ENCODE measurements at regions not wholly inside any gene's neighbourhood (a gene's known extent, or its start where the extent isn't known, plus 50 kb on each side); places are given as distances from the start of the nearest gene placed in this dataset.
"Not testable (repeated sequence)": the region's sequence is repeated elsewhere in the genome, so short reads cannot be mapped to it uniquely, and the experiment has no call there.

DNA sequence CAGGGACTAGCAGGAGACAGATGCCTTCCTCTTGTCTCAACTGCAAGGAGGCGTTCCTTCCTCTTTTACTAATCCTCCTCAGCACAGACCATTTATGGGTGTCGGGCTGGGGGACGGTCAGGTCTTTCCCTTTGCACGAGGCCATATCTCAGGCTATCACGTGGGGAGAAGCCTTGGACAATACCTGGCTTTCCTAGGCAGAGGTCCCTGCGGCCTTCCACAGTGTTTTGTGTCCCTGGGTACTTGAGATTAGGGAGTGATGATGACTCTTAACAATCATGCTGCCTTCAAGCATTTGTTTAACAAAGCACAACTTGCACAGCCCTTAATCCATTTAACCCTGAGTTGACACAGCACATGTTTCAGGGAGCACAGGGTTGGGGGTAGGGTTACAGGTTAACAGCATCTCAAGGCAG lies 1238.6 kb downstream of the OLFM4 start:
- not testable (repeated sequence) for DNase-seq (ENCODE audit: low read depth)

DNA sequence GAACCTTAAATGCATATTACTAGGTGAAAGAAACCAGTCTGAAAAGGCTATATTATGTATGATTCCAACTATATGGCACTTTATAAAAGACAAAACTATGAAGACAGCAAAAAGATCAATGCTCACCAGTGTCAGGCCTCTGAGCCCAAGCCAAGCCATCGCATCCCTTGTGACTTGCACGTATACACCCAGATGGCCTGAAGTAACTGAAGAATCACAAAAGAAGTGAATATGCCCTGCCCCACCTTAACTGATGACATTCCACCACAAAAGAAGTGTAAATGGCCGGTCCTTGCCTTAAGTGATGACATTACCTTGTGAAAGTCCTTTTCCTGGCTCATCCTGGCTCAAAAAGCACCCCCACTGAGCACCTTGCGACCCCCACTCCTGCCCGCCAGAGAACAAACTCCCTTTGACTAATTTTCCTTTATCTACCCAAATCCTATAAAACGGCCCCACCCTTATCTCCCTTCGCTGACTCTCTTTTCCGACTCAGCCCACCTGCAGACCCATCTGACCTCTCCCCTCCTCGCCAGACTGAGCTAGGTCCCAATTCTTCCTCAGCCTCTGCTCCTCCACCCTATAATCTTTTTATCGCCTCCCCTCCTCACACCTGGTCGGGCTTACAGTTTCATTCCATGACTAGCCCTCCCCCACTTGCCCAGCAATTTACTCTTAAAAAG lies 1239.5 kb downstream of the OLFM4 start:
- DNase-seq (ENCODE audit: low read depth): not testable (repeated sequence)

DNA sequence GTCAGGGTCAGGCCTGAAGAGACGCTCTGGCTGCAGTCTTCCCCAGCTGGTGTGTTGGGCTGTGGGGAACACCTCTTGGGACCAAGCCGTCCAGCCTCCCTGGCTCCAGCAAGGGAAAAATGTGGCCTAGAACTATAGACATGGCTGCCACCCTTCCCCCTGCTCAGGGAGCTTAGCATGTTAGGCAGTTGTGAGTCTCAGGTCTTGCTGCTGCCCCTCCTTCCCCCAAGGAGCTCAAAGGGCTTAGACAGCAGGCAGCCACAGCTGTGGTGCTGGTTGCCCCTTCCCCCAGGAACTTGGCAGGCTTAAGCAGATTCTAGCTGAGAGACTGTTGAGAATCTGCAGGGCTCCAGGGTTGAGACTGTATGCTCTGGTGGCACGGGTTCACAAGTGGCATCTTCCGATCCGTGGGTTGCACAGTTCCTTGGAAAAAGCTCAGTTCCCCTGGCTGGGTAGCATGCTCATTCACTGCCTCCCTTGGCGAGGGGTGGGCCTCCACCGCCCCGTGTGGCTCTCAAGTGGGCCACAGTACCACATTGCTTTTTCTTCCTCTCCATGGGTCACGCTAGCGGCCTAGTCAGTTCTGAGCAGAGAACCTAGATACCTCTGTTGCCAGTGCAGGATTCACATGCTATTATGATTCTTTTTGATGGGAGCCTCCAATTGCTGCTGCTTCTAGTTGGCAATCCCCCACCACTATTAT lies 1258.6 kb downstream of the OLFM4 start:
- DNase-seq (ENCODE audit: low read depth): no peak

DNA sequence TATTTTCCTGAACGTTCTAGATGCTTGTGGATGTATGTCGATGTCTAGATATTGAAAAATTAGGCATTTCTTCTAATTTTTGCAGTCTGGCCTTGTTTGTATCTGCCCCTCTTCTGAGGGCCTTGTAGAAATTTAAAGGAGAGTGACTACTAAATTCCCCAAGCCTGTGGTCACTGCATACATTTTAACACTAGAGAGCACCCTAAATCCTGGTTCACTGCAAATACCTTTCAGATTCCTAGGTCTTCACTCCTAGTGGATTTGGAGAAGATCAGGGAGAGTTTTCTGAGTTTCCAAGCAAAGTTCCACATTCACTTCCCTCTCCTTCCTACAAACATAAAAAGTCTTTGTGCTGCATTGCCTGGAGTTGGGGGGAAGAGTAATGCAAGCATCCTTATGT lies 1272.5 kb downstream of the OLFM4 start:
- DNase-seq (ENCODE audit: low read depth): no peak

DNA sequence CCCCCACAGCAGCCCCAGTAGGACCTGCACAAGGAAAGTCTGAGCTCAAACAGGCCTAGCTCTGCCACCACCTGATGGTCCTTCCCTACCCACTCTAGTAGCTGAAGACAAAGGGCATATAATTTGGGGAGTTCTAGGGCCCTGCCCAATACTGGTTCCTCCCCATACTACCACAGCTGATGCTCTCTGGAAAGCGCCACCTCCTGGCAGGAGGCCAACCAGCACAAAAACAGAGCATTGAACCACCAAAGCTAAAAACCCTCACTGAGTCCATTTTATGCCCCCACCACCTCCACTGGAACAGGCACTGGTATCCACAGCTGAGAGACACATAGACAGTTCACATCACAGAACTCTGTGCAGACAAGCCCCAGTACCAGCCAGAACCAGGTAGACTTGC lies 1276.8 kb downstream of the OLFM4 start:
- DNase-seq (ENCODE audit: low read depth): no peak

DNA sequence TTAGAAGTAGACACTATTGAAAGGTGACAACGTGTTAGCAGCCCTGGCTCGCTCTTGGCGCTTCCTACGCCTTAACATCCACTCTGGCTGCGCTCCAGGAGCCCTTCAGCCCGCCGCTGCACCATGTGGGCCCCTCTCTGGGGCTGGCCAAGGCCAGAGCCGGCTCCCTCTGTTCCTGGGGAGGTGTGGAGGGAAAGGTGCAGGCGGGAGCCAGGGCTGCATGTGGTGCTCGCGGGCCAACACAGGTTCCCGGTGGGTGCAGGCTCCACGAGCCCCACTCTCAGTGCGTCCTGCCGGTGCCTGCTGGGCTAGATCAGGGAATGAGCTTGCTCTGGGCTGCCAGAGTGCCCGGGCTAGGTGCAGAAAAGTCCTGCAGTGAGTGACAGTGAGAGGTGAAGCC lies 1284.3 kb downstream of the OLFM4 start:
- no peak for DNase-seq (ENCODE audit: low read depth)

DNA sequence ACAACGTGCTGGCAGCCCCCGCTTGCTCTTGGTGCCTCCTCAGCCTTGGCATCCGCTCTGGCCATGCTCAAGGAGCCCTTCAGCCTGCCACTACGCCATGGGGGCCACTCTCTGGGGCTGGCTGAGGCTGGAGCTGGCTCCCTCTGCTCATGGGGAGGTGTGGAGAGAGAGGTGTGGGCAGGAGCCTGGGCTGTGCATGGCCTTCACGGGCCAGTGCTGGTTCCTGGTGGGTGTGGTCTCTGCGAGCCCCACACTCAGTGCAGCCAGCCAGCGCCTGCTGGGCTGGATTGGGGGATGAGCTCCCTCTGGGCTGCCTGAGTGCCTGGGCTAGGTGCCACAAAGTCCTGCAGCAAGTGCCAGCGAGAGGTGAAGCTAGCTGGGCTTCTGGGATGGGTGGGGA lies 1289.1 kb downstream of the OLFM4 start:
- no peak for DNase-seq (ENCODE audit: low read depth)

DNA sequence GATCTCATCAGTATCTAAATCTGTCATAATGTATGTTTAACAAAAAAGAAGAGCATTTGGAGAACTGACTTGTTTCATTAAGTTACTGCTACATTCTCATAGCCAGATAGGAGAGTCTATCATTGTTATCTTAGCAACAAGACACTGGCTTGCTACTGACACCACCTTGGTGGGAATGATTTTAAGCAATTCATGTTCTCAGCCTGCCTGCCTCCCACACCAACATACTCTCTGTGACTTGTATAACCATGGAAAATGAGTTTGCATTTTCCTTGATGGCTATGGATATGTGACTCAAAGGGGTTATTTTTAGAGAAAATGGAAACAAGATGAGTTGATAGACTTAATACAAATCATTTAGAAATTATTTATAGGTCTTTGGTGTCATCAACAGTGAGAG lies 1308.9 kb downstream of the OLFM4 start:
- DNase-seq (ENCODE audit: low read depth): no peak

DNA sequence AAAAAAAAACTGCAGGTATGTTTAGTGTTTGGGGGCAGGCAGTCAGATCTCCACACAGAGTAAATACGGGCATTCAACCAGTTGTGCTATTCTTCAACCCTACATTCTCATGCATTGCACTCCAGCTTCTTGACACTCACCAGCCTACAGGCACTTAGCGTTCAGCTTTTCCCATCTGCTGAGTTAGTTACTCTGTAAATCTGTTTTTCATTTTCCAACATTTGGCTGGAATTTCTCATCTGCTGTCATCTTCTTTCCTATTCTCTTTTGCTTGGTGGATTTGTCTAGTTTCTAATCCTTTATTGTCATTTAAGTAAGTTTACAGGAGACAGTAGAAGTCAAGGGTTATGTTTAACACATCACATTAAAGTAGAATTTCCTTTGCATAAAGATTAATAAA lies 1318.9 kb downstream of the OLFM4 start:
- DNase-seq (ENCODE audit: low read depth): no peak

DNA sequence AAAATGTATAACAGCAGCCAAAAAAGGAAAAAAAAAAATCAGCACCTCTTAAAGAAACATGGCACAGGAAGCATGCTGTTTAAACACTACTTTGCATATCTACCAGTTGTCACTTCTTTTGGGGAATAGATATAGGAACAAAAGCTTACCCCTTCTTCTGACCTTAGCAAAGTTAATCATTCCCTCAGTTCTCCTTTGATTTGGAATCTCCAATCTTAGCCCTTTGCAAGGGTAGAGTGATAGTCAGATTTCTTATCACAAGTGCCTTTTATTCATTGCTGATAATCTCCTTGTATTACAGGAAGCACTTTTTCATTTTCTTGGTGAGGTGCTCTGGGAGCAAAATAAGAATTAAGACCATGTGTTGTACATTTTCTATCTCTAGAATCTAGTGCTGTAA lies 1327.6 kb downstream of the OLFM4 start:
- DNase-seq (ENCODE audit: low read depth): no peak

DNA sequence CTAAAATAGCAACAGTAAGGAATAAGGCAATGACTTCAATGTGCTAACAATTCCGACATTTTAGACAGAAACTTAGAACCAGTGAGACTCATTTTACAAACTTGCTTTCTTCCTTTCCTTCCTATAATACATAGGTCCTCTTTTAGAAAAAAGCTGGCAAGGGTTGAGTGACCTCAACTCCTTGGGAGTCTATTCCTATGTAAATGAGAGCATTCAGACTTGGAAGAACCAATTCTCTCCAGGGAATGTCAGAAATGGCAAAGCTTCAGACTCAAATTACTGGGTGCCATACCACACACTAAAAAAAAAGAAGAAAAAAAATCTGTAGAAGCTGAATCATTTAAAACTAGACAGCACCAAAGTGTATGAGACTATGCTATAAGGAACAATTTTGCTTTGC lies 1328.2 kb downstream of the OLFM4 start:
- DNase-seq (ENCODE audit: low read depth): no peak

DNA sequence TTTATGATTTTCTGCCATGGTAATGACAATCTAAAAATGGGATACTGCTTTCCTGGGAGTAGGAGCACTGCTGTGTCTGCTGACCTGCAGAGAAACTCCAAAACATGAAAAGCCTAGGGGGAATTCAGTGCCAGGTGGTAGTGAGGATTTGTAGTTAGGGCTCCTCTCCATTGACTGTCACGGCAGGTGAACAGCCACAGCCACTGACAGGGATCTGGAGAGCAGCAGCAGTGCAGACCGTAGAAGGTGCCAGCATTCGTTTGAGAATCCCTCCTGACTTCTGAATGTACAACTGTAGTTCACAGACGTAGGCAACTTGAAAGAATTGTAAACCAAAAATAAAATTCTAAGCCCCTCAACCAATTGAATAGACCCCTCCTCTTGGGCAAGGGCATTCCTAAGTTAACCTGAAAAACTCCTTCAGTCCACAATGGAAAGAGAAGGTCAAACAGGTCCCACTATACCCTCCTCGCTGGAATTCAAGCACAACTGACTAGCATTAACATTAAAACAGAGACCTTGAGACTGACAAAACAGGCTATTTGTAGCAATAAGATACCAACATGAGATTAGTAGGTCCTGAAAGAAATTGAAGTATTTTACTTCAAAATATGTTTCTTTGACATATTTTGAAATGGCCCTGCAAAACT lies 1328.8 kb downstream of the OLFM4 start:
- DNase-seq (ENCODE audit: low read depth): no peak

DNA sequence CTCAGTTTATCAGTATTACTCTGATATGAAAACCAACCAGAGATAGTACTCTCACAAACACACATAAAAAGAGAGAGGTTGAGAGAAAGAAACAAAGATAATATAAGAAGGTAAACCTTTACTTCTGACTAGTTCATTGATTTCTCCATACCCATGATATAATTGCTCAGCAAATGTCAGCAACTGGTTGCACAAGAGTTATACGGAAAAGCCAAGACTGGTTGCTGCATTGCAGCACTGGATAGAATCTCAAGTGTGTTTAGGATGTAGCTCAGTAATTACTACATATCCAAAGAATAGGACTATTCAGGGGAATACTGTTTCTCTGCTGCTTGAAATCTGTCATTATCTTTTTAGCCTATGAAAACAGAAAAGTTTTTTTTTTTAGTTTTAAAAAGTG lies 1332.8 kb downstream of the OLFM4 start:
- DNase-seq (ENCODE audit: low read depth): no peak

DNA sequence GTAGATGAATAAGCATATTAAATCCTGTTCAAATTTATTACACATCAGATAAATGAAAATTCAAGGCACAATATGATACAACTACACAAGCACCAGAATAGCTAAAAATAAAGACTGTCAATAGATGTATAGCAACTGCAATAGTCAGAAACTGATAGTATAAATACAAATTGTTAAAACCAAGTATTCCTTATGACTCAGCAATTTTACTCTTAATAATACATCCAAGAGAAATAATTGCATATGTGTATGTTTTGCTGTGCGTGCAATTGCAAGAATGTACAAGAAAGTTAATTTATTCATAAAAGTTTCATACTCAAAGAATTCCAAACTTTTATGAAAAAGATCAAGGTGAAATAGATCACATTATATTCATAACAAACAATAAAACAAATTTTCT lies 1338.1 kb downstream of the OLFM4 start:
- DNase-seq (ENCODE audit: low read depth): no peak

DNA sequence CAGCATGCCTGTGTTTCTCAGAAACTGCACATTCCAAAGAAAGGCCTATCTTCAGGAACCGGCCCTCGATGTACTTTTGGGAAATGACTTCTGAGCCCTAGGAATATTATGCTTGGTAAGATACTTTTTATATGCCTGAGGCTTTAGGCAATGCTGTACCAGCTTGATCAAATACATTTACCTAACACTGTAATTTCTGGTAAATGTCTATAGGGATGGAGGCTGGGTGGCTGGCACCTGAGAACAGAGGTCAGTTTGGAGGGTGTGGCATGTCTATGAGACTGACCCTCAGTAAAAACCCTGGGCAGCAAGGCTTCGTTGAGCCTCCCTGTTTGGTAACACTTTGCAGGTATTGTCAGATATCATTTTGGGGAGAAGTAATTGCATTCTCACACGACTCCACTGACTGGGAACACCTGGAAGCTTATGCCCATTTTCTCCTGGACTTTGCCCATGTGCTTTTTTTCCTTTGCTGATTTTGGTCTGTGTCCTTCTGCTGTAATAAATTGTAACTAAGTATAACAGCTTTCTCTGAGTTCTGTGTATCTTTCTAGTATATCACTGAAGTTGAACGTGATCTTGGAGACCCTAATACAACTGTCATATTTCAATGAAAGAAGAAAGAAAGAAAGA lies 1339.1 kb downstream of the OLFM4 start:
- no peak for DNase-seq (ENCODE audit: low read depth)

DNA sequence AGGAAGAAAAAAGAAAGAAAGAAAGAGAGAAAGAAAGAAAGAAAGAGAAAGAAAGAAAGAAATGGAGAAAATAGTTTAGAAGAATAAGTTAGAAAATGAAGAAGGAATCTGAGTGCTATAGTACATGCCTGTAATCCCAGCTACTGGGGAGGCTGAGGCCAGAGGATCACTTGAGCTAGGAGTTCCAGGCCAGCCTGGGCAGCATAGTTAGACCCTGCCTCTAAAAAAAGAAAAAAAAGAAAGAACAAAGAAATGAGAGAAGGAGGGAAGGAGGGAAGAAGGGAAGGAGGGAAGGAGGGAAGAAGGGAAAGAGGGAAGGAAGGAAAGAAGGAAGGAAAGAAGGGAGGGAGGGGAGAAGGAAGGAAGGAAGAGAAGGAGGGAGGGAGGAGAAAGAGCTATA lies 1339.8 kb downstream of the OLFM4 start:
- no peak for DNase-seq (ENCODE audit: low read depth)

DNA sequence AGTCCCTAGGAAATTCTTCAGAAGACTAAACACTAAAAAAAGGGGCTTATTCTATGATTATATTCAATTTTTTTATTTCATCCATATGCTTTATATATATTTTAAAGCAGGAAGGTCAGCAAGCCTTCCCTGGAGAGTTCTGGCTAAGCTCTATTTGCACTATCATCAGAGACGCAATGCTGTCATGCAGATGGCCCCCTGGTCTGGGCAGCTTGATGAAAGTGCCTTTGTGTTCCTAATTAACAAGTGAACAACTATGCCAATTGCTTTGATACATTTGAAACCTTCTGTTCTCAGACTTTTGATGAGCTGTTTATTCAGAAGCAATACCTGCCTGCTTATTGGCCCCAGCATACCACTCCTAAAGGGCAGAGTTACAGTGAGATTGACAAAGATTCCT lies 1344.6 kb downstream of the OLFM4 start:
- DNase-seq (ENCODE audit: low read depth): no peak

DNA sequence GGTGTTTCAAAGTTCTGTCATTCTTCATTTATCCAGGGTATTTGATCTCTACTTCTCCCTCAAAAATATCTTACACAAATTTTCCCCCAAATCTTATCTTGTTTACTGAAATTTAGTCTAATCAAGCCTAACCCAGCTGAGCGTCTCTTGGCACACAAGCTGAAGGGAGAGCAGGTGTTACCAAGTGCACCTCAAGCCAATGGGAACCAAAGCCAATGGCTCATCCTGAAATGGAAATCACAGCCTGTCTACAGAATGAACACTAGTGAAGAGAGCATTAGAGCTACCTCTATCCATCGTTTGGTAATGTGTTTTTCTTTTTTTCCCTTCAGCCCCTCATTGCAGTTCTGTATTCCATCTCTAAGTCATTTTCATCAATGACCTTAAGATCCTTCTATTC lies 1350.8 kb downstream of the OLFM4 start:
- DNase-seq (ENCODE audit: low read depth): no peak

DNA sequence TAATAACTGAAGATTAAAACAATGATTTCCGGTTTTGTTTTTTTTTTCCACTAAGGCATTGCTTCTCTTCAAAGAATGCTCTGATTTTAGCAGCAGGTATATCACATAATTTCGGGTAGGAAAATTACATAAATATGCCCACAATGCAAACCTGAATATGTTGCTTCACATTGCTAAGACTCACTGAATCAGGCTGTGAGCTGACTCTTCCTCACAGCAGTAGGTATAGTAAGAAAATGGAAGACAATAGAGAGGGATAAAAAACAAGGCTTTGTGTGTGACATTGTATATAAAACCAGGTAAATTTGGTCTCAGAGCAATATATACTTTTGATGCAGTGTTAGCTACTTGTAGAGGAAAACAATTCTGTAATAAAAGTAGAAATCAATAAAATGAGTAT lies 1355.0 kb downstream of the OLFM4 start:
- DNase-seq (ENCODE audit: low read depth): no peak

DNA sequence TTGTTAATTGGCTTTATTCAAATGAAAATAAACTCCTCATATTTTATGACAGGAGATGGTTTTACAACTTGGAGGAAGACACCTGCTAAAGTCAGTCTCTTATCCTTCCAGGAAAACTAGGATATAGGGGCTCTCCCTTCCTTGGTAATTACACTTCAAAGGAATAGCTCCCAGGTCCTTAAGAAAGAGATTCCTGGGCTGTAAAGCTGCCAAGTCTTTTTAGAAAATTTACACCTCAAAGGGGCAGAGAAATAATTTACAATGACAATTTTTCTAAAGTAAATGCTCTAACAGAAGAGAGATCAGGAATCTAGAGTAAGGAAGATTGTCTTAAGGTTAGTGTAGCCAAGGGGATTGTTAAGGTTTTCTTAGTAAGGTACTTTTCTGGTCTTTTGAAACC lies 1359.0 kb downstream of the OLFM4 start:
- DNase-seq (ENCODE audit: low read depth): no peak

DNA sequence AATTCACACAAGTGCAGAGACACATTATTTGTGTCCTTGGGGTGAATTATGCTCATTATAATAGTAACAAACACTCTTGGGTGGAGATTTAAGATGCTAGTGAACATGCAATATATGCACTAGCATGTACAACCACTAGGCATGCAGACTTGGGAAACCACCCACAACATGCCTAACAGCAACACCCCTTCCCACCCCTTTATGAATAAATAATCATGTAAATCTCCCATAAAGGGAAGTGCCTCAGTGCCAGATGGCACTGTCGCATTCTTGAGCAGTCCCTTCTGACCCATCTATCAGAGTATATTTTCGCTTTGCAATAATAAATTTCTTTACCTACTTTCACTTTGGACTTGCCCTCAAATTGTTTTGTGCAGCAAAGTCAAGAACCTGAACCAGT lies 1362.2 kb downstream of the OLFM4 start:
- DNase-seq (ENCODE audit: low read depth): no peak

DNA sequence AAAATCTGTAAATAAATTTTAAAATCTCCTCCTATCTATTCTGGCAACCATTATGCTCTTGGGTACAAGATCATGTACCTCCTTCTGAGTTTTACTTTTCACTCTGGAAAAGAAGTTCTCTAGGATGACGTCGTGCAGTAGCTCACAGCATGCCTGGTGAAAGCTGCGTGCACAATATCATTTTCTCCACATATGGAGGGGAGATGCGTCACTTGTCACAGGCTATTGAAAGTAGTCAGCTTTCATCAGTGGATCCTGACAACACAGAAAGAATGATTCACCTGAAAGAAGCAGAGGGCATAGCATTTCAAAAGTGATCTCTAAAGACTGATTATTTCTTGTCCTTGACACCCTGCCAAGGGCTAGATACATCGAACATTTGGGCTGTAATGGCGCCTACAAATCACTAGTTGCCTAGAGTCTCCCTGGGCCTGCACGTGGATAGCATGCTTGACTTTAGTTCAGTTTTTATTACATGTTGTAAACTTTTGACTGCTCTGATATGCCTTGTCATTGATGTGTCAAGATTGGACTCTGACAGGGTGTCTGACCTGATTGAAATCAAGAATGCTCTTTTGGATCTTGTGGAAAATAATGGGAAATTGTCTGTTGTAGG lies 1365.6 kb downstream of the OLFM4 start:
- no peak for DNase-seq (ENCODE audit: low read depth)

DNA sequence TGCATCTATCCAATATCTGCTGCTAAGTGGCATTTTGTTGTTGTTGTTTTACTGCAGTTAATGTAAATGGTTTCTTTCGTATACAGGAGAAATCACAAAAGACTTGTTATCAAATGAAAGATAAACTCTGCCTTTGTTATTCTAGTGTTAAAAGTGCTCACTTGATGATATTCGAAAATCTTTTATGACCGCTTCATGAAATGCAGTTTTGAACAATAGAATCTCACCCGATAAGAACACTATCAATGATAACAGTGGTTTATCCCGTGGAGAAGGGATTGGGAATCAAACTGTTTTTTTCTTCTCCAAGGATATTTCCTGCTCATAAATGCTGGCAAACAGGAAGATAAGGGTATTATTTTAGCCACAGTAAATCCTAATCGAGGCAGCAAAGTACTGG lies 1366.3 kb downstream of the OLFM4 start:
- DNase-seq (ENCODE audit: low read depth): no peak

All from CMK (cell line).